ENCODE measurements at regions not wholly inside any gene's neighbourhood (a gene's known extent, or its start where the extent isn't known, plus 50 kb on each side); places are given as distances from the start of the nearest gene placed in this dataset.

DNA sequence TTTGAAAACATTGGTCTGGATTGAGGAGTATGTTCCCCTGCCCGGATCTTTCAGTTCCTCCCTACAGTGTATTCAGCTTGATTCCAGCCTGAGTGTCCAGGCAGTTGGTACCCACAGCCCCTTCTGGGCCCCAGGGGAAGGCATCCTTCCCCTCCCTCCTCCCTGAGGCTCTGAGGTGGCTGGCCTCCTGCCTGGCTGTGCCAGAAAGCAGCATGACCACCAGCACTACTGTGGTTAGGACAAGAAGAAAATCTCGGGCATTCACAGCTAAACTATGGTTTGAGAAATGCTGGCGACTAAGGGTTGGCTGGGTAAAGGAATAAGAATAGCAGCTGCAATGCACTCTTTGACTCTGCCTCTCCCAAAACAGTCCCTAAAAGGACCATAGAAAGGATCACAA lies 84.6 kb upstream of the LIFR start:
- H2BK5ac ChIP-seq (ENCODE audit: insufficient read length, low read length), result no peak overlapping the region
- no peak overlapping the region for H3K9ac ChIP-seq (ENCODE audit: extremely low read depth, insufficient read length, low read length)
- no peaks in the 10 kb centered on the region for H3K23me2 ChIP-seq (ENCODE audit: insufficient read length, low read depth, low read length, poor library complexity, severe bottlenecking)
- no peak overlapping the region for H3K27ac ChIP-seq (ENCODE audit: insufficient read length, low read depth, low read length)
- Mint-ChIP-seq H3K4me1 (peaks cover 0 to 4% of the 10 kb centered on the region in 2 experiments; a peak in 2 of 4 replicates), H3K4me3 (no peak overlapping the region), H3K36me3 (ENCODE audit: insufficient read depth in 1 of 3, low read depth in 3 of 3) (no peaks in the 10 kb centered on the region; a peak in 1 of 7 replicates), H3K27me3 (ENCODE audit: low read depth) (peaks cover 6% of the 10 kb centered on the region), H3K27ac (no peak overlapping the region), H3K9me3 (no peaks in the 10 kb centered on the region; a peak in 2 of 5 replicates)
- H2AFZ ChIP-seq (ENCODE audit: low read length), result no peak overlapping the region
- no peak overlapping the region for H3K56ac ChIP-seq (ENCODE audit: insufficient read length, low read depth, low read length)
- no peaks in the 10 kb centered on the region for H3K27me3 ChIP-seq (ENCODE audit: insufficient read depth, low read length)
- no peak for DNase-seq
- no peak overlapping the region for H2BK15ac ChIP-seq (ENCODE audit: low read depth, low read length)
- no peak overlapping the region for H3K23ac ChIP-seq (ENCODE audit: insufficient read length, low read depth, low read length)
- H2BK20ac ChIP-seq (ENCODE audit: low read depth, low read length, poor library complexity, severe bottlenecking), result no peak overlapping the region
- H4K8ac ChIP-seq (replicated peaks; ENCODE audit: insufficient read length, low read depth, low read length), result no peak overlapping the region
- H3K14ac ChIP-seq (ENCODE audit: insufficient read depth, low read length), result no peak overlapping the region
- H2AK5ac ChIP-seq (ENCODE audit: insufficient read length, low read length), result no peak overlapping the region
- no peaks in the 10 kb centered on the region for H3K79me2 ChIP-seq (ENCODE audit: insufficient read depth, low read length)
- H2BK120ac ChIP-seq (ENCODE audit: low read depth, low read length, poor library complexity, severe bottlenecking), result no peak overlapping the region
- no peaks in the 10 kb centered on the region for H3K4me1 ChIP-seq (ENCODE audit: insufficient read depth, low read length)
- H2BK12ac ChIP-seq (ENCODE audit: insufficient read length, low read depth, low read length), result no peak overlapping the region
- TF ChIP-seq, protein P1, sequence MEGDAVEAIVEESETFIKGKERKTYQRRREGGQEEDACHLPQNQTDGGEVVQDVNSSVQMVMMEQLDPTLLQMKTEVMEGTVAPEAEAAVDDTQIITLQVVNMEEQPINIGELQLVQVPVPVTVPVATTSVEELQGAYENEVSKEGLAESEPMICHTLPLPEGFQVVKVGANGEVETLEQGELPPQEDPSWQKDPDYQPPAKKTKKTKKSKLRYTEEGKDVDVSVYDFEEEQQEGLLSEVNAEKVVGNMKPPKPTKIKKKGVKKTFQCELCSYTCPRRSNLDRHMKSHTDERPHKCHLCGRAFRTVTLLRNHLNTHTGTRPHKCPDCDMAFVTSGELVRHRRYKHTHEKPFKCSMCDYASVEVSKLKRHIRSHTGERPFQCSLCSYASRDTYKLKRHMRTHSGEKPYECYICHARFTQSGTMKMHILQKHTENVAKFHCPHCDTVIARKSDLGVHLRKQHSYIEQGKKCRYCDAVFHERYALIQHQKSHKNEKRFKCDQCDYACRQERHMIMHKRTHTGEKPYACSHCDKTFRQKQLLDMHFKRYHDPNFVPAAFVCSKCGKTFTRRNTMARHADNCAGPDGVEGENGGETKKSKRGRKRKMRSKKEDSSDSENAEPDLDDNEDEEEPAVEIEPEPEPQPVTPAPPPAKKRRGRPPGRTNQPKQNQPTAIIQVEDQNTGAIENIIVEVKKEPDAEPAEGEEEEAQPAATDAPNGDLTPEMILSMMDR (conservative IDR thresholded peaks at IDR 0.05), result no peak
- H3K4ac ChIP-seq (ENCODE audit: low read depth, low read length), result no peak overlapping the region
- H3K9me3 ChIP-seq (ENCODE audit: control insufficient read depth, low read depth, low read length), result no peaks in the 10 kb centered on the region
- H4K91ac ChIP-seq (ENCODE audit: insufficient read length, low read depth, low read length), result no peak overlapping the region
- no peak overlapping the region for H3K4me2 ChIP-seq (ENCODE audit: insufficient read depth, insufficient read length, low read length)
- no CpG with 5 or more reads among the region's 3 CpGs for WGBS (ENCODE audit: extremely low coverage, insufficient read length, low lambda C conversion rate)
- no peaks in the 10 kb centered on the region for H3K79me1 ChIP-seq (ENCODE audit: insufficient read depth, low read depth, low read length, poor library complexity, severe bottlenecking)
- H4K20me1 ChIP-seq (ENCODE audit: control insufficient read depth, insufficient read depth, insufficient read length), result no peaks in the 10 kb centered on the region
- no peak overlapping the region for H3T11ph ChIP-seq (ENCODE audit: low read length)
- H3K18ac ChIP-seq (ENCODE audit: insufficient read length, low read depth, low read length), result no peak overlapping the region
- H4K5ac ChIP-seq (ENCODE audit: insufficient read length, low read depth, low read length), result no peak overlapping the region

Data from H9 (cell line).